ENCODE measurements at regions not wholly inside any gene's neighbourhood (a gene's known extent, or its start where the extent isn't known, plus 50 kb on each side); places are given as distances from the start of the nearest gene placed in this dataset.

GRCh38 chr2:228707846-228708245 lies 526.4 kb upstream of the SPHKAP start:
- no peaks in the 10 kb centered on the region for H3K4me1 ChIP-seq
- DNase-seq: no peak
- WGBS, 2 donors: 89% methylated on average over 3 of the region's 3 CpGs
- intact Hi-C loops (cut with DNase I): no loop called here
- H3K4me3 ChIP-seq: no peak overlapping the region
- TF ChIP-seq POLR2AphosphoS5 (IDR thresholded peaks at IDR 0.05) (no peak), CTCF (IDR thresholded peaks at IDR 0.05) (no peak), POLR2A (IDR thresholded peaks at IDR 0.05) (no peak)
- no peaks in the 10 kb centered on the region for H3K9me3 ChIP-seq
- no peak overlapping the region for H3K27ac ChIP-seq
- H3K36me3 ChIP-seq: no peaks in the 10 kb centered on the region
- H3K27me3 ChIP-seq: no peaks in the 10 kb centered on the region

- TF ChIP-seq EP300 (IDR thresholded peaks at IDR 0.05) (no peak), CTCF (IDR thresholded peaks at IDR 0.05) (no peak), POLR2AphosphoS5 (IDR thresholded peaks at IDR 0.05) (no peak), POLR2A (IDR thresholded peaks at IDR 0.05) (no peak)
- Histone ChIP-seq H3K4me3 (no peak overlapping the region), H3K27me3 (no peaks in the 10 kb centered on the region), H3K9me3 (no peaks in the 10 kb centered on the region), H3K27ac (no peak overlapping the region), H3K36me3 (no peaks in the 10 kb centered on the region), H3K4me1 (no peaks in the 10 kb centered on the region)
- WGBS, 2 donors: 31 to 36% methylated on average over 4 of the region's 4 CpGs
- intact Hi-C loops (cut with DNase I): no loop called here
- DNase-seq: no peak
Observed at GRCh38 chr2:228705318-228705717, 523.8 kb upstream of the SPHKAP start.

- no peak overlapping the region for H3K27ac ChIP-seq
- DNase-seq: no peak
- H3K9me3 ChIP-seq: no peaks in the 10 kb centered on the region
- no peaks in the 10 kb centered on the region for H3K27me3 ChIP-seq
- H3K4me3 ChIP-seq: no peak overlapping the region
- WGBS, 2 donors: 84 to 85% methylated on average over 6 of the region's 6 CpGs
- H3K4me1 ChIP-seq: no peaks in the 10 kb centered on the region
- TF ChIP-seq EP300 (IDR thresholded peaks at IDR 0.05) (no peak), POLR2AphosphoS5 (IDR thresholded peaks at IDR 0.05) (no peak), CTCF (IDR thresholded peaks at IDR 0.05) (no peak), POLR2A (IDR thresholded peaks at IDR 0.05) (no peak)
- intact Hi-C loops (cut with DNase I): no loop called here
- H3K36me3 ChIP-seq: no peaks in the 10 kb centered on the region
Observed at GRCh38 chr2:228703152-228703551, 521.7 kb upstream of the SPHKAP start.

- H3K36me3 ChIP-seq: no peaks in the 10 kb centered on the region
- H3K4me1 ChIP-seq: no peaks in the 10 kb centered on the region
- H3K27ac ChIP-seq: no peak overlapping the region
- H3K9me3 ChIP-seq: no peaks in the 10 kb centered on the region
- no peak for DNase-seq
- H3K4me3 ChIP-seq: no peak overlapping the region
- intact Hi-C loops (cut with DNase I): no loop called here
- no peak for TF ChIP-seq CTCF (IDR thresholded peaks at IDR 0.05)
- no peak for TF ChIP-seq EP300 (IDR thresholded peaks at IDR 0.05)
- TF ChIP-seq POLR2A (IDR thresholded peaks at IDR 0.05): no peak
- TF ChIP-seq POLR2AphosphoS5 (IDR thresholded peaks at IDR 0.05): no peak
- no peaks in the 10 kb centered on the region for H3K27me3 ChIP-seq
Observed at GRCh38 chr2:228701506-228701905, 520.0 kb upstream of the SPHKAP start.

GRCh38 chr2:228700638-228701037 lies 519.2 kb upstream of the SPHKAP start:
- Histone ChIP-seq H3K27me3 (no peaks in the 10 kb centered on the region), H3K27ac (no peak overlapping the region), H3K4me1 (no peaks in the 10 kb centered on the region), H3K9me3 (no peaks in the 10 kb centered on the region), H3K36me3 (no peaks in the 10 kb centered on the region), H3K4me3 (no peak overlapping the region)
- WGBS, 2 donors: 90 to 91% methylated on average over 7 of the region's 7 CpGs
- intact Hi-C loops (cut with DNase I): no loop called here
- DNase-seq: no peak
- TF ChIP-seq EP300 (IDR thresholded peaks at IDR 0.05) (no peak), CTCF (IDR thresholded peaks at IDR 0.05) (no peak), POLR2A (IDR thresholded peaks at IDR 0.05) (no peak), POLR2AphosphoS5 (IDR thresholded peaks at IDR 0.05) (no peak)

Measured in sigmoid colon (tissue), 6 donors.